GM12878 (cell line): ENCODE measurements at regions not wholly inside any gene's neighbourhood (a gene's known extent, or its start where the extent isn't known, plus 50 kb on each side); places are given as distances from the start of the nearest gene placed in this dataset.

ENCODE experiments used
- BMI1 ChIP-seq: fragments of 450-650 bp; IDR thresholded peaks from 2 replicates; pipeline ENCODE4 v1.6.1; 2016; ENCODE audit warnings: mild to moderate bottlenecking, moderate library complexity, borderline replicate concordance
- EP300 ChIP-seq, 2 experiments: fragments of 150-350 bp in 1 of 2; IDR thresholded peaks; 2 replicates each; pipeline ENCODE4 v1.6.1; 2011 to 2012; ENCODE audit warnings: low read depth in 2 of 2, low read length in 2 of 2, borderline replicate concordance in 1 of 2, improper control_type of control experiment in 1 of 2, inconsistent platforms in 1 of 2; ENCODE audit not compliant: control insufficient read depth in 1 of 2
- FOS ChIP-seq: IDR thresholded peaks from 3 replicates; pipeline ENCODE4 v1.6.1; 2011; ENCODE audit warnings: borderline replicate concordance; ENCODE audit not compliant: insufficient read length; ENCODE audit errors: extremely low read depth
- POLR2A ChIP-seq: IDR thresholded peaks from 2 replicates; pipeline ENCODE4 v1.6.1; 2011; ENCODE audit warnings: low read depth, mild to moderate bottlenecking, low read length
- POLR2AphosphoS5 ChIP-seq: IDR thresholded peaks from 2 replicates; pipeline ENCODE4 v1.6.1; 2011; ENCODE audit warnings: mild to moderate bottlenecking, low read length, inconsistent platforms
- SP1 ChIP-seq: IDR thresholded peaks from one replicate; pipeline ENCODE4 v1.6.1; 2011; ENCODE audit warnings: low read depth, low read length
- SREBF2 ChIP-seq: IDR thresholded peaks from 2 replicates; pipeline ENCODE4 v1.6.1; 2012; ENCODE audit warnings: mild to moderate bottlenecking, low read length
- TF ChIP-seq, protein P1 (sequence below), 3 experiments: IDR thresholded peaks in 2 of 3; conservative IDR thresholded peaks in 1 of 3; 2 replicates each; pipeline ENCODE4 v1.5.1; 2011; ENCODE audit warnings: low read depth in 3 of 3, low read length in 3 of 3, mild to moderate bottlenecking in 3 of 3, control low read depth in 2 of 3, moderate library complexity in 2 of 3, inconsistent platforms in 1 of 3, mixed read lengths in 1 of 3; ENCODE audit not compliant: control insufficient read depth in 2 of 3, insufficient read depth in 1 of 3; ENCODE audit errors: extremely low read depth in 1 of 3
- TF ChIP-seq, protein P2 (sequence below): fragments of 450-650 bp; formaldehyde crosslinking; IDR thresholded peaks from 2 replicates; pipeline ENCODE4 v1.4.0; 2020; ENCODE audit warnings: mild to moderate bottlenecking, moderate library complexity

- no peak for TF ChIP-seq EP300 (IDR thresholded peaks at IDR 0.05; ENCODE audit: borderline replicate concordance in 1 of 2, control insufficient read depth in 1 of 2, low read depth in 2 of 2, low read length in 2 of 2)
- no peak for TF ChIP-seq BMI1
- no peak for TF ChIP-seq SREBF2
- TF ChIP-seq POLR2A: no peak
- no peak for TF ChIP-seq POLR2AphosphoS5
- no peak for TF ChIP-seq FOS
- TF ChIP-seq SP1: no peak
- TF ChIP-seq, protein P1, sequence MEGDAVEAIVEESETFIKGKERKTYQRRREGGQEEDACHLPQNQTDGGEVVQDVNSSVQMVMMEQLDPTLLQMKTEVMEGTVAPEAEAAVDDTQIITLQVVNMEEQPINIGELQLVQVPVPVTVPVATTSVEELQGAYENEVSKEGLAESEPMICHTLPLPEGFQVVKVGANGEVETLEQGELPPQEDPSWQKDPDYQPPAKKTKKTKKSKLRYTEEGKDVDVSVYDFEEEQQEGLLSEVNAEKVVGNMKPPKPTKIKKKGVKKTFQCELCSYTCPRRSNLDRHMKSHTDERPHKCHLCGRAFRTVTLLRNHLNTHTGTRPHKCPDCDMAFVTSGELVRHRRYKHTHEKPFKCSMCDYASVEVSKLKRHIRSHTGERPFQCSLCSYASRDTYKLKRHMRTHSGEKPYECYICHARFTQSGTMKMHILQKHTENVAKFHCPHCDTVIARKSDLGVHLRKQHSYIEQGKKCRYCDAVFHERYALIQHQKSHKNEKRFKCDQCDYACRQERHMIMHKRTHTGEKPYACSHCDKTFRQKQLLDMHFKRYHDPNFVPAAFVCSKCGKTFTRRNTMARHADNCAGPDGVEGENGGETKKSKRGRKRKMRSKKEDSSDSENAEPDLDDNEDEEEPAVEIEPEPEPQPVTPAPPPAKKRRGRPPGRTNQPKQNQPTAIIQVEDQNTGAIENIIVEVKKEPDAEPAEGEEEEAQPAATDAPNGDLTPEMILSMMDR (IDR thresholded peaks at IDR 0.05 in 2 of 3, conservative IDR thresholded peaks at IDR 0.05 in 1 of 3; ENCODE audit: control insufficient read depth in 2 of 3, extremely low read depth in 1 of 3, insufficient read depth in 1 of 3, low read depth in 3 of 3, low read length in 3 of 3): no peak
- TF ChIP-seq, protein P2, sequence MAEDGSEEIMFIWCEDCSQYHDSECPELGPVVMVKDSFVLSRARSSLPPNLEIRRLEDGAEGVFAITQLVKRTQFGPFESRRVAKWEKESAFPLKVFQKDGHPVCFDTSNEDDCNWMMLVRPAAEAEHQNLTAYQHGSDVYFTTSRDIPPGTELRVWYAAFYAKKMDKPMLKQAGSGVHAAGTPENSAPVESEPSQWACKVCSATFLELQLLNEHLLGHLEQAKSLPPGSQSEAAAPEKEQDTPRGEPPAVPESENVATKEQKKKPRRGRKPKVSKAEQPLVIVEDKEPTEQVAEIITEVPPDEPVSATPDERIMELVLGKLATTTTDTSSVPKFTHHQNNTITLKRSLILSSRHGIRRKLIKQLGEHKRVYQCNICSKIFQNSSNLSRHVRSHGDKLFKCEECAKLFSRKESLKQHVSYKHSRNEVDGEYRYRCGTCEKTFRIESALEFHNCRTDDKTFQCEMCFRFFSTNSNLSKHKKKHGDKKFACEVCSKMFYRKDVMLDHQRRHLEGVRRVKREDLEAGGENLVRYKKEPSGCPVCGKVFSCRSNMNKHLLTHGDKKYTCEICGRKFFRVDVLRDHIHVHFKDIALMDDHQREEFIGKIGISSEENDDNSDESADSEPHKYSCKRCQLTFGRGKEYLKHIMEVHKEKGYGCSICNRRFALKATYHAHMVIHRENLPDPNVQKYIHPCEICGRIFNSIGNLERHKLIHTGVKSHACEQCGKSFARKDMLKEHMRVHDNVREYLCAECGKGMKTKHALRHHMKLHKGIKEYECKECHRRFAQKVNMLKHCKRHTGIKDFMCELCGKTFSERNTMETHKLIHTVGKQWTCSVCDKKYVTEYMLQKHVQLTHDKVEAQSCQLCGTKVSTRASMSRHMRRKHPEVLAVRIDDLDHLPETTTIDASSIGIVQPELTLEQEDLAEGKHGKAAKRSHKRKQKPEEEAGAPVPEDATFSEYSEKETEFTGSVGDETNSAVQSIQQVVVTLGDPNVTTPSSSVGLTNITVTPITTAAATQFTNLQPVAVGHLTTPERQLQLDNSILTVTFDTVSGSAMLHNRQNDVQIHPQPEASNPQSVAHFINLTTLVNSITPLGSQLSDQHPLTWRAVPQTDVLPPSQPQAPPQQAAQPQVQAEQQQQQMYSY (CRISPR knock-in tag): no peak
Measured at GRCh38 chr7:17512181-17512675, 213.8 kb downstream of the AHR start.
